Mucosa of descending colon (tissue), 3 donors: ENCODE measurements at regions not wholly inside any gene's neighbourhood (a gene's known extent, or its start where the extent isn't known, plus 50 kb on each side); places are given as distances from the start of the nearest gene placed in this dataset.

ENCODE experiments used
- ATAC-seq: fragments of 200-7000 bp; cut with Tn5 transposase; one replicate; pipeline ENCODE4 v1.9.1; 2020; ENCODE audit warnings: mild to moderate bottlenecking, moderate library complexity
- DNase-seq, 3 donors: peaks; one replicate each; pipeline ENCODE4 v3.0.0-alpha.2; 2020
- H3K36me3 ChIP-seq: fragments of 200-600 bp; one replicate; pipeline ENCODE4 v1.8.0; 2021; ENCODE audit warnings: low read depth, mild to moderate bottlenecking
- H3K4me1 ChIP-seq: fragments of 200-600 bp; one replicate; pipeline ENCODE4 v1.8.0; 2021; ENCODE audit warnings: low read depth, mild to moderate bottlenecking
- H3K4me3 ChIP-seq: fragments of 200-600 bp; one replicate; pipeline ENCODE4 v1.8.0; 2021; ENCODE audit warnings: mild to moderate bottlenecking
- H3K9me3 ChIP-seq: fragments of 200-600 bp; one replicate; pipeline ENCODE4 v1.8.0; 2021; ENCODE audit warnings: mild to moderate bottlenecking
- intact Hi-C, 2 donors: fragments of 100-400 bp; cut with DNase I in 1 of 2; cut with micrococcal nuclease in 1 of 2; formaldehyde crosslinking; loops; one replicate each; pipeline versions ENCODE4 v1.11.0 to v1.11.1; 2022; cut with DNase I, micrococcal nuclease
- TF ChIP-seq, protein P1 (sequence below): fragments of 200-600 bp; IDR thresholded peaks from one replicate; pipeline ENCODE4 v1.8.0; 2022; ENCODE audit warnings: antibody characterized with exemption, mild to moderate bottlenecking
- donor health status: DM: no; HTN: no; CAD: no; lungs with moderate emphysema.
- donor health status: DM: no; HTN: no; CAD: no.
- donor health status: DM: no; HTN: yes; CAD: no.

DNA sequence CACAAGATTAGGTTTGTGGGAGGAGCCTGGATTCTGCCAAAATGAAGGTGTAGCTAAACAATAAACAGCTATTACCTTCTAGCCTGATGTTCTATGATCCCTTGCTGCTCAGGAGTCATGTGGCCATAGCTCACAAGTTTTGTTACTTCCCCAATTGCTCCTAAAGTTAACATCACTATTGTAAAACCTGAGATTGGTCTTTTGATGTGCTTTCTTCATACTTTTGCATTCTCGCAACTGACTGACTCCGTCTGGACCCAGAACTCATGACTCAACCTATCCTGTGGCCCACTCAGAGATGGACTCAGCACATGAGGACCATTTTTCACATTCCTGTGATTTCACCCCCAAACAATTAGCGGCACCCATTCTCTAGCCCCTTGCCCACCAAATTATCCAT lies 69.1 kb downstream of the PTGS2 start:
- no peaks in the 10 kb centered on the region for H3K9me3 ChIP-seq
- ATAC-seq: no peak
- DNase-seq: no peak
- TF ChIP-seq, protein P1, sequence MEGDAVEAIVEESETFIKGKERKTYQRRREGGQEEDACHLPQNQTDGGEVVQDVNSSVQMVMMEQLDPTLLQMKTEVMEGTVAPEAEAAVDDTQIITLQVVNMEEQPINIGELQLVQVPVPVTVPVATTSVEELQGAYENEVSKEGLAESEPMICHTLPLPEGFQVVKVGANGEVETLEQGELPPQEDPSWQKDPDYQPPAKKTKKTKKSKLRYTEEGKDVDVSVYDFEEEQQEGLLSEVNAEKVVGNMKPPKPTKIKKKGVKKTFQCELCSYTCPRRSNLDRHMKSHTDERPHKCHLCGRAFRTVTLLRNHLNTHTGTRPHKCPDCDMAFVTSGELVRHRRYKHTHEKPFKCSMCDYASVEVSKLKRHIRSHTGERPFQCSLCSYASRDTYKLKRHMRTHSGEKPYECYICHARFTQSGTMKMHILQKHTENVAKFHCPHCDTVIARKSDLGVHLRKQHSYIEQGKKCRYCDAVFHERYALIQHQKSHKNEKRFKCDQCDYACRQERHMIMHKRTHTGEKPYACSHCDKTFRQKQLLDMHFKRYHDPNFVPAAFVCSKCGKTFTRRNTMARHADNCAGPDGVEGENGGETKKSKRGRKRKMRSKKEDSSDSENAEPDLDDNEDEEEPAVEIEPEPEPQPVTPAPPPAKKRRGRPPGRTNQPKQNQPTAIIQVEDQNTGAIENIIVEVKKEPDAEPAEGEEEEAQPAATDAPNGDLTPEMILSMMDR: no peak
- H3K36me3 ChIP-seq: no peaks in the 10 kb centered on the region
- intact Hi-C loops: no loop called here
- no peaks in the 10 kb centered on the region for H3K4me1 ChIP-seq
- no peak overlapping the region for H3K4me3 ChIP-seq

DNA sequence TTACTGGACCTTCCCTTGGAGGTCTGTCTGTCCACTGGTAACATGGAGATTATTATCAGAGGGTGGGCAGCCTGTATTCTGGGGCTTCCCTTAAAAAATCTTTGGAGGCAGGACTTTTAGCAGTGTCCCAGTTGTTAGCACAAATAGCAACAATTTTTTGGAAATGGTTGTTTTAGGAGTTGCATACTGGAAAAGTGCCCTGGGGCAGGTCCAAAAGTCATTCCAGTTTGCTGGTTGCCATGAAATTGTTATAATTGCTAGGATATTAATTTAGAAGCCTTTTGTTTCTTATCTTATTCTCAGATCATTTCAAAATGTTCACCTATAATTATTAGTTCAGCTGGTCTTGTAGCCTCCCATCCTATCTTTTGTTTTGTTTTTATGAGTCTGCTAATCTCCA lies 71.0 kb downstream of the PTGS2 start:
- no peak for ATAC-seq
- DNase-seq: no peak
- Histone ChIP-seq H3K4me1 (no peaks in the 10 kb centered on the region), H3K9me3 (no peaks in the 10 kb centered on the region), H3K36me3 (no peaks in the 10 kb centered on the region), H3K4me3 (no peak overlapping the region)
- TF ChIP-seq, protein P1: no peak
- intact Hi-C loops: loop anchor here in 1 of 2 donors (10.0 kb wide), 1 partner anchor 376 kb away; no protein-coding TSS in a partner anchor

DNA sequence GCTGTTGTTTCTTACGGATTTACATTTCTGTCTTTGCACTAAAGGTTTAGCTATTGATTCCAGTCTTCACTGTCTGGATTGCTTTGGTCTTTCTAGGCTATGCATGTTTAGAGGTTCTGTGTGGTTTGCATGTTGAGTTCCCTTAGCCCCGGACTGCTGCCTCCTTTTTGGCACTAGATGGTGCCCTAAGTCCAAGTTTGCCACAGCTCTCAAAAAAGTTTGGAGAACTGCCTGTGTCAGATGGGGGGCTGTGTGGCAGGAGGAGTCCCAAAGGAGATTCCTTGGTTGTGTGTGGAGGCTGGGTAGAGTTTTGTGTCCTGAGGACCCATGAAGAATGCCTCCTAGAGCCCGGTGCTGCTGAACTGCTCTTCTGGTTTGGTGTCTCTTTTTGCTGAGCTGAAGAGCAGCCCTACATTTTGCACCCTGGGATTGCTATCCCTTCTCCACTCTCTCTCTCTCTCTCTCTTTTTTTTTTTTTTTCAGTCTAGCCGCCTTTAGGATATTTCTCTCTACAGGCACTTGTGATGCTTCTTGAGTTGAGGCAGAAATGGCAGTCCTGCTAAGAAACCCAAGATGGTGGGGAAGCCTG lies 74.4 kb downstream of the PTGS2 start:
- TF ChIP-seq, protein P1: no peak
- DNase-seq: peak in 2 of 3 donors; percentile 37 to 54
- intact Hi-C loops: loop anchor here in 1 of 2 donors (10.0 kb wide), 1 partner anchor 379 kb away; no protein-coding TSS in a partner anchor

DNA sequence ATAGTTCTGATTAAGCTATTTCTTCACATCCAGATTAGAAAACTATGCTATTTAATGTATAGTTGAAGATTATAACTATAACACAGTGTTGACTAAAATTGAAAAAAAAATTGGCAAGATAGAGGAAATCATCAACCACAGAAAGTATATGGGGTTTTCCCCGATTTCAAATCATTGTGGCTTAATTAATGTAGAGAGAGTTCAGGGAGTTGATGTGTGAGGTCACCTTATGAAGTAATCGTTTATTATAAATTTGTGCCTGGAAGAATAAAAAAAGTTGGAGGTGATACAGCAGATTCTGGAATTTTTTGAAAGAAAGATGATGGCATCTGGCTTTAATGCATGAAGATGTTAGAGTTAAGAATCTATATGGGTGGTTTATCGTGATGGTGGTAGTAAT lies 84.3 kb downstream of the PTGS2 start:
- Histone ChIP-seq H3K4me3 (no peak overlapping the region), H3K9me3 (no peaks in the 10 kb centered on the region), H3K36me3 (no peaks in the 10 kb centered on the region), H3K4me1 (no peaks in the 10 kb centered on the region)
- ATAC-seq (no peak), DNase-seq (no peak)
- intact Hi-C loops: loop anchor here in 1 of 2 donors (10.0 kb wide), 1 partner anchor 399 kb away; no protein-coding TSS in a partner anchor
- TF ChIP-seq, protein P1: no peak

More for the DNA sequence above, 74.4 kb downstream of the PTGS2 start:
- ATAC-seq: peak; percentile 56
- Histone ChIP-seq H3K36me3 (no peaks in the 10 kb centered on the region), H3K4me3 (no peak overlapping the region), H3K4me1 (no peaks in the 10 kb centered on the region), H3K9me3 (no peaks in the 10 kb centered on the region)

DNA sequence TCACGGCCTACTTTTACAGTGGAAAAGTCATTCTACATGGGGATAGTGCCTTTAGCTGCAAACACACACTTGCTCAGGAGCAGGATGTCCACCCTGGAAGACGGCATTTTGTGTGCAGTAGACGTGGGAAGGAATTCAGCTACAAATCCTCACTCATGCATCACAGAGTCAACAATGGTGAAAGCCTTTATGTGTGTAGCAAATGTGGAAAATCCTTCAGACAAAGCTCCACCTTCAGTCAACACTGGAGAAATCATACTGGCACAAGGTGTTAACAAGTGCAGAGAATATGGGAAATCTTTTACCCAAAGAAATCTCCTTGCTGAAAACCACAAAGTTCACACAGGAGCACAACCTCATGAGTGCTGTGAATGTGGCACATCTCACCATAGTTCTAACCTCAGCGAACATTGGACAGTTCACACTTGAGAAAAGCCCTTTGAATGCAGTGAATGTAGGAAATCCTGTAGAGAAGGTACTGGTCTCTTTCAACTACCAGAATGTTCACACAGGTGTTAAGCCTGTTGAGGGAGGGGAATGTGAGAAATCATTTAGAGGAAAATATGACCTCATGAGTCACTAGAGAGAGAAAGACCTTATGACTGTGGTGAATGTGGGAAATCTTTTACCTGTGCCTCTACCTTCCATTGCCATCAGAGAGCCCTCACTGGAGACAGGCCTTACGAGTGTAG lies 101.8 kb downstream of the PTGS2 start:
- Histone ChIP-seq H3K36me3 (no peaks in the 10 kb centered on the region), H3K9me3 (peaks cover 5% of the 10 kb centered on the region), H3K4me3 (no peak overlapping the region), H3K4me1 (no peaks in the 10 kb centered on the region)
- DNase-seq (no peak), ATAC-seq (peak; percentile 62)
- intact Hi-C loops: no loop called here
- TF ChIP-seq, protein P1: no peak
